Mesenchymal stem cell (in vitro differentiated cells and primary cell): ENCODE measurements at regions not wholly inside any gene's neighbourhood (a gene's known extent, or its start where the extent isn't known, plus 50 kb on each side); places are given as distances from the start of the nearest gene placed in this dataset.

ENCODE experiments used
- DNase-seq: peaks from one replicate; pipeline ENCODE4 v3.0.0-alpha.2; 2013
- H2AFZ ChIP-seq: one replicate; pipeline ENCODE4 v1.6.1; 2013; ENCODE audit warnings: low read depth, mild to moderate bottlenecking, control low read depth, inconsistent platforms, low read length, moderate library complexity
- H2AK5ac ChIP-seq: 2 replicates; pipeline ENCODE4 v1.6.1; 2013; ENCODE audit warnings: low read length, moderate library complexity, mild to moderate bottlenecking, inconsistent platforms; ENCODE audit not compliant: severe bottlenecking
- H2BK120ac ChIP-seq: one replicate; pipeline ENCODE4 v1.6.1; 2013; ENCODE audit warnings: low read depth, mild to moderate bottlenecking, inconsistent platforms, low read length, moderate library complexity
- H2BK12ac ChIP-seq, 2 experiments: one replicate each; pipeline ENCODE4 v1.6.1; 2013; ENCODE audit warnings: inconsistent platforms in 2 of 2, low read length in 2 of 2, mild to moderate bottlenecking in 2 of 2, moderate library complexity in 2 of 2, control low read depth in 1 of 2
- H2BK15ac ChIP-seq: one replicate; pipeline ENCODE4 v1.6.1; 2013; ENCODE audit warnings: mild to moderate bottlenecking, low read depth, inconsistent platforms; ENCODE audit not compliant: poor library complexity, severe bottlenecking
- H2BK5ac ChIP-seq: 2 replicates; pipeline ENCODE4 v1.6.1; 2013; ENCODE audit warnings: low read depth, mild to moderate bottlenecking, low read length, control low read depth, inconsistent platforms; ENCODE audit not compliant: poor library complexity, severe bottlenecking
- H3K14ac ChIP-seq, 2 experiments: one replicate each; pipeline ENCODE4 v1.6.1; 2013; ENCODE audit warnings: inconsistent platforms in 2 of 2, low read length in 2 of 2, control low read depth in 1 of 2, mild to moderate bottlenecking in 1 of 2, moderate library complexity in 1 of 2
- H3K18ac ChIP-seq, 2 experiments: one replicate each; pipeline ENCODE4 v1.6.1; 2013; ENCODE audit warnings: inconsistent platforms in 2 of 2, low read length in 2 of 2, control low read depth in 1 of 2, low read depth in 1 of 2, mild to moderate bottlenecking in 1 of 2
- H3K23ac ChIP-seq, 2 experiments: one replicate each; pipeline ENCODE4 v1.6.1; 2013; ENCODE audit warnings: inconsistent platforms in 2 of 2, low read length in 2 of 2, mild to moderate bottlenecking in 2 of 2, moderate library complexity in 2 of 2, control low read depth in 1 of 2
- H3K27ac ChIP-seq: 2 replicates; pipeline ENCODE4 v1.5.1; 2013; ENCODE audit warnings: mild to moderate bottlenecking, moderate library complexity, low read length, control low read depth, inconsistent platforms; ENCODE audit not compliant: poor library complexity, severe bottlenecking
- H3K27me3 ChIP-seq, 2 experiments: 2 replicates each; pipeline versions ENCODE4 v1.6.1 to v1.7.0; 2013; ENCODE audit warnings: low read length in 2 of 2, mild to moderate bottlenecking in 2 of 2, moderate library complexity in 2 of 2, control low read depth in 1 of 2, inconsistent platforms in 1 of 2; ENCODE audit not compliant: control insufficient read depth in 1 of 2, insufficient read depth in 1 of 2
- H3K36me3 ChIP-seq, 2 experiments: 2 replicates each; pipeline versions ENCODE4 v1.6.1 to v1.7.0; 2013; ENCODE audit warnings: low read length in 2 of 2, control low read depth in 1 of 2, inconsistent platforms in 1 of 2, low read depth in 1 of 2, mild to moderate bottlenecking in 1 of 2; ENCODE audit not compliant: insufficient read depth in 2 of 2, control insufficient read depth in 1 of 2
- H3K4ac ChIP-seq, 2 experiments: one replicate each; pipeline ENCODE4 v1.6.1; 2013; ENCODE audit warnings: inconsistent platforms in 2 of 2, low read length in 2 of 2, mild to moderate bottlenecking in 2 of 2, moderate library complexity in 2 of 2, control low read depth in 1 of 2, low read depth in 1 of 2
- H3K4me1 ChIP-seq: 2 replicates; pipeline ENCODE4 v1.6.1; 2013; ENCODE audit warnings: low read depth, low read length, control low read depth; ENCODE audit not compliant: control insufficient read depth, insufficient read depth
- H3K4me2 ChIP-seq: 2 replicates; pipeline ENCODE4 v1.6.1; 2013; ENCODE audit warnings: low read length, mild to moderate bottlenecking, inconsistent platforms; ENCODE audit not compliant: poor library complexity, severe bottlenecking
- H3K4me3 ChIP-seq, 2 experiments: 2 replicates each; pipeline versions ENCODE4 v1.5.1 to v1.7.0; 2013; ENCODE audit warnings: low read length in 2 of 2, mild to moderate bottlenecking in 2 of 2, control low read depth in 1 of 2, low read depth in 1 of 2; ENCODE audit not compliant: insufficient read depth in 1 of 2
- H3K79me1 ChIP-seq: replicated peaks from 2 replicates; pipeline ENCODE4 v1.6.1; 2013; ENCODE audit warnings: mild to moderate bottlenecking, control low read depth, low read length, inconsistent platforms; ENCODE audit not compliant: poor library complexity, severe bottlenecking
- H3K9ac ChIP-seq: 2 replicates; pipeline ENCODE4 v1.7.0; 2013; ENCODE audit warnings: mild to moderate bottlenecking, low read length, moderate library complexity
- H3K9me3 ChIP-seq: 2 replicates; pipeline ENCODE4 v1.7.0; 2013; ENCODE audit warnings: mild to moderate bottlenecking, low read length; ENCODE audit not compliant: control insufficient read depth
- H4K8ac ChIP-seq: one replicate; pipeline ENCODE4 v1.6.1; 2013; ENCODE audit warnings: inconsistent platforms, mild to moderate bottlenecking, low read length, moderate library complexity
- H4K91ac ChIP-seq: one replicate; pipeline ENCODE4 v1.6.1; 2013; ENCODE audit warnings: mild to moderate bottlenecking, low read length, inconsistent platforms
- WGBS: methylation state at CpG from one replicate; pipeline ENCODE4 v1.1.7; 2013; ENCODE audit warnings: mixed read lengths; 5-methylcytosine and 5-hydroxymethylcytosine counted together

DNA sequence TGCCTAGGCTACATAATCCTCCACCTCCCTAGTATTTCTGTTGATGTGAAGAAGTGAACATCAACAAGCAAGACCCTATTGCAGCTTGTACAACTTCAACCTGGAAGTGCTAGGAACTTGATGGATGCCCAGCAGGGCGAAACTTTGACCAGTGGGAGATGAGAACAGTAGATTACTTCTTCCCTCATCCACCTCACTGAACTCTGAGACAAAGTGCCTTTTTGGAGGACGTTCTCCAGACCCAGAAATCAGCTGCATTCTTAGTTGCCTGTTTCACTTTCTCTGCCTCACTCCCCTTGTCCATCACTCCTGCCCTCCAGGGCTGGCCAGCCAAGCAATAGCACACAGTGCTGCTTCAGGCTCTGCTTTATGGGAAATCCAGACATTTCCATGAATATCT is 683.4 kb downstream of the GALC start:
- Histone ChIP-seq H2AK5ac (no peak overlapping the region), H3K9ac (no peak overlapping the region), H4K8ac (peak overlapping the region; percentile 55), H3K4ac (no peak overlapping the region), H3K36me3 (no peaks in the 10 kb centered on the region), H2BK120ac (no peak overlapping the region), H3K4me2 (no peak overlapping the region), H2BK12ac (peak overlapping the region in 1 of 2 experiments; percentile 76), H4K91ac (peak overlapping the region; percentile 59), H3K14ac (no peak overlapping the region), H3K23ac (no peak overlapping the region), H3K79me1 (no peaks in the 10 kb centered on the region), H2BK5ac (no peak overlapping the region), H3K18ac (no peak overlapping the region), H3K4me1 (no peaks in the 10 kb centered on the region), H3K9me3 (no peaks in the 10 kb centered on the region), H2BK15ac (no peak overlapping the region), H3K4me3 (no peak overlapping the region), H3K27ac (no peak overlapping the region), H2AFZ (no peak overlapping the region), H3K27me3 (no peaks in the 10 kb centered on the region)
- DNase-seq, result peak; percentile 59
- 63% methylated on average over 2 of the region's 2 CpGs for WGBS

DNA sequence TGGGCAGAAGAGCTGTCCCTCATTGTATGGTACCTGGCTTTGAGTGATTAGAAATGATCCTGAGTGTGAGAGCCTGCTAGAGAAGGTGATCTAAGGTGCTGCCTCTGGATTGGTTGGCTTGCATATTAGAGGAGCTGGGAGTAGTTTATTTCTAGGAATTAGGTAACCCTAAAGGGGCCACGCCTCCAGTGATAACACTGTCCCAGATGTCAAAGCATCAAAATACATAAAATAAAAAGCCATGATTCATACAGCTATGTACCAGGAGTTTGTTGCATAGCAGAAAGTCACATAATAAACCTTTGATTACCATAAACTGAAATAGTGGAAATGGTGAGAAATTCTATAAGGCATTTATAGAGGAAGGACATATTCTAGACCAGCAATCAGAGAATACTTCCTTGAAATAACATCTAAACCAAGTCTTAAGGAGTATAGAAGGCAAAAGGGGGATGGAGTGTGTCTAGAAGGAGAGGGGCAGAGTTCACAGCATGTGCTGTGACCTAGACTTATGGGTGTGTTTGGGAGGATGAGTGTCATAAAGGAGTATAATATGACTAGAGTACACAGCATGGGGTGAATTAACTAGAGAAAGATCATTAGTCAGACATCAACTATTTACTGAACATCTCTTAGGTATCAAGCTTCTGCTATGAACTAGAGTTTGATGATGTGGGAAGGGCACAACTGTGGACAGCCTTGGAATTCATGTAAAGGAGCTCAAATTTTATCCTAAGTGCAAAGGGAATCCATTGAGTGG is 686.4 kb downstream of the GALC start:
- Histone ChIP-seq H3K4me3 (no peak overlapping the region), H3K14ac (no peak overlapping the region), H4K91ac (no peak overlapping the region), H3K18ac (no peak overlapping the region), H3K9ac (no peak overlapping the region), H3K36me3 (no peaks in the 10 kb centered on the region), H2AK5ac (no peak overlapping the region), H2BK12ac (no peak overlapping the region), H2BK120ac (no peak overlapping the region), H3K27me3 (no peaks in the 10 kb centered on the region), H3K4ac (no peak overlapping the region), H3K23ac (no peak overlapping the region), H3K79me1 (no peaks in the 10 kb centered on the region), H3K9me3 (peaks cover 3% of the 10 kb centered on the region), H3K4me1 (no peaks in the 10 kb centered on the region), H2BK15ac (no peak overlapping the region), H2AFZ (no peak overlapping the region), H3K4me2 (no peak overlapping the region), H4K8ac (no peak overlapping the region), H2BK5ac (no peak overlapping the region), H3K27ac (no peak overlapping the region)
- WGBS, result no CpG with 5 or more reads among the region's 1 CpG
- DNase-seq, result no peak

DNA sequence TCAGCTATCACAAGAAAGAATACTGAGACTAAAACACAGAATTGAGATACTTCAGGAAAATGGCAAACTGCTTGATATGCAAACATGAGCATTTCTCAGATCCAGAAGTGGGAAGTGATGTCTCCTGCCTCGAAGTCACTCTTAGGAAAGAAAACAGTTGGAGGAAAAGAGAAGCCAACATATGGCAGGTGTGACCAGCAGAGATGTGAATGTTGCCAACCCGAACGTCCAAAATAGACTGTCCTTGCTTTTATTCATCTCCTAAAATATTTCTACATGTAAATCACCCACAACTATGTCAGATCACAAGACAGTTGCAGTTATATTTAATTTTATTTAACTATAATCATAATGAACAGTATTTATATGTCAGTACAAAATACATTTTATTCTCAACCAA is 687.6 kb downstream of the GALC start:
- no peak overlapping the region for H3K4me2 ChIP-seq
- H3K14ac ChIP-seq, result no peak overlapping the region
- H3K36me3 ChIP-seq, result no peaks in the 10 kb centered on the region
- H3K4ac ChIP-seq, result no peak overlapping the region
- H3K27me3 ChIP-seq, result no peaks in the 10 kb centered on the region
- H3K4me3 ChIP-seq, result no peak overlapping the region
- peaks cover 7% of the 10 kb centered on the region for H3K9me3 ChIP-seq
- H2AFZ ChIP-seq, result no peak overlapping the region
- H3K23ac ChIP-seq, result no peak overlapping the region
- no peaks in the 10 kb centered on the region for H3K4me1 ChIP-seq
- H3K27ac ChIP-seq, result no peak overlapping the region
- no peak overlapping the region for H2AK5ac ChIP-seq
- no peak overlapping the region for H3K18ac ChIP-seq
- no peak overlapping the region for H2BK15ac ChIP-seq
- H4K8ac ChIP-seq, result no peak overlapping the region
- DNase-seq, result no peak
- no peak overlapping the region for H2BK5ac ChIP-seq
- whole genome bisulfite sequencing, result 100% methylated on average over 1 of the region's 3 CpGs
- no peak overlapping the region for H4K91ac ChIP-seq
- H2BK120ac ChIP-seq, result no peak overlapping the region
- no peak overlapping the region for H3K9ac ChIP-seq
- no peak overlapping the region for H2BK12ac ChIP-seq
- H3K79me1 ChIP-seq, result no peaks in the 10 kb centered on the region

DNA sequence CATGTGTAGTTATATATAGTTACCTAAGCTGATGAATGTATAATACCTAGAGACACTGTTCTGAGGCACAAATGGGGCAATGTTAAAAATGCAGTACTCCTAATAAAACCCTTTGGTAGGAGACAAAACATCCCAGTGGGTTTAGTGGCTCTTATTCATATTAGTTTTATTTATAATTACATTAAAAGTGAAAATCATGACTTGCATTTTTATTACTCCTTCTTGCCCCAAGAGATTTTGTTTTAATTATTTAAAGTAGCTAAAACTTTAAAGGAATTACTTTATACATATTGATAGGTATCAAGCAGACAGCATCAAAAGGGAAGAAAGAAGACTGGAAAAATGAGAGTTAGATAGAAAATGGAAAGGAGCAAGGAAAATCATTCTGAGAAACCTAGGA is 688.6 kb downstream of the GALC start:
- H2AFZ ChIP-seq, result no peak overlapping the region
- no peak overlapping the region for H2BK120ac ChIP-seq
- H3K4me1 ChIP-seq, result no peaks in the 10 kb centered on the region

More for the DNA sequence above, 688.6 kb downstream of the GALC start:
- no peak overlapping the region for H3K4ac ChIP-seq
- H3K23ac ChIP-seq, result no peak overlapping the region
- no peak overlapping the region for H3K4me3 ChIP-seq
- no peak overlapping the region for H2BK12ac ChIP-seq
- no peak overlapping the region for H2AK5ac ChIP-seq
- no peaks in the 10 kb centered on the region for H3K79me1 ChIP-seq
- no peak overlapping the region for H4K91ac ChIP-seq
- H4K8ac ChIP-seq, result no peak overlapping the region
- no peak overlapping the region for H3K4me2 ChIP-seq
- no peak overlapping the region for H3K14ac ChIP-seq
- no peak for DNase-seq
- no peak overlapping the region for H3K18ac ChIP-seq
- peaks cover 7% of the 10 kb centered on the region for H3K9me3 ChIP-seq
- no peaks in the 10 kb centered on the region for H3K36me3 ChIP-seq
- no peak overlapping the region for H3K27ac ChIP-seq
- H2BK5ac ChIP-seq, result no peak overlapping the region
- no peak overlapping the region for H3K9ac ChIP-seq
- no peak overlapping the region for H2BK15ac ChIP-seq
- no peaks in the 10 kb centered on the region for H3K27me3 ChIP-seq
